Left lung (tissue), 4 donors: ENCODE measurements at regions not wholly inside any gene's neighbourhood (a gene's known extent, or its start where the extent isn't known, plus 50 kb on each side); places are given as distances from the start of the nearest gene placed in this dataset.

Experiments used
- ATAC-seq: fragments of 200-7000 bp; cut with Tn5 transposase; one replicate; pipeline ENCODE4 v1.9.1; 2020; ENCODE audit warnings: moderate library complexity
- DNase-seq, 4 donors: peaks; one replicate each; pipeline ENCODE4 v3.0.0-alpha.2; 2013 to 2020
- H3K27ac ChIP-seq, 2 donors: fragments of 200-600 bp; sonication (generic) in 1 of 2; one replicate each; pipeline versions ENCODE4 v1.5.0 to v1.8.0; 2020 to 2021
- H3K27me3 ChIP-seq, 2 donors: fragments of 200-600 bp; sonication (generic) in 1 of 2; one replicate each; pipeline versions ENCODE4 v1.5.0 to v1.8.0; 2020 to 2021
- H3K36me3 ChIP-seq, 2 donors: fragments of 200-600 bp; sonication (generic) in 1 of 2; one replicate each; pipeline versions ENCODE4 v1.5.0 to v1.8.0; 2020 to 2021
- H3K4me1 ChIP-seq, 2 donors: fragments of 200-600 bp; one replicate each; pipeline ENCODE4 v1.8.0; 2021
- H3K4me3 ChIP-seq, 2 donors: fragments of 200-600 bp; sonication (generic) in 1 of 2; one replicate each; pipeline versions ENCODE4 v1.5.0 to v1.8.0; 2020 to 2021; ENCODE audit warnings: mild to moderate bottlenecking in 1 of 2
- H3K9me3 ChIP-seq, 2 donors: fragments of 200-600 bp; sonication (generic) in 1 of 2; one replicate each; pipeline versions ENCODE4 v1.5.0 to v1.8.0; 2020 to 2021
- CTCF ChIP-seq, 2 donors: fragments of 200-600 bp; sonication (generic) in 1 of 2; IDR thresholded peaks; one replicate each; pipeline versions ENCODE4 v1.5.0 to v1.8.0; 2021; ENCODE audit warnings: antibody characterized with exemption in 2 of 2
- intact Hi-C, 2 donors: fragments of 100-400 bp; cut with DNase I; formaldehyde crosslinking; loops; one replicate each; pipeline versions ENCODE4 v1.11.2 to v1.14.2; 2022
- donor health status: DM: no; HTN: yes; CAD: no.
- donor health status: DM: no; HTN: no; CAD: no.

DNA sequence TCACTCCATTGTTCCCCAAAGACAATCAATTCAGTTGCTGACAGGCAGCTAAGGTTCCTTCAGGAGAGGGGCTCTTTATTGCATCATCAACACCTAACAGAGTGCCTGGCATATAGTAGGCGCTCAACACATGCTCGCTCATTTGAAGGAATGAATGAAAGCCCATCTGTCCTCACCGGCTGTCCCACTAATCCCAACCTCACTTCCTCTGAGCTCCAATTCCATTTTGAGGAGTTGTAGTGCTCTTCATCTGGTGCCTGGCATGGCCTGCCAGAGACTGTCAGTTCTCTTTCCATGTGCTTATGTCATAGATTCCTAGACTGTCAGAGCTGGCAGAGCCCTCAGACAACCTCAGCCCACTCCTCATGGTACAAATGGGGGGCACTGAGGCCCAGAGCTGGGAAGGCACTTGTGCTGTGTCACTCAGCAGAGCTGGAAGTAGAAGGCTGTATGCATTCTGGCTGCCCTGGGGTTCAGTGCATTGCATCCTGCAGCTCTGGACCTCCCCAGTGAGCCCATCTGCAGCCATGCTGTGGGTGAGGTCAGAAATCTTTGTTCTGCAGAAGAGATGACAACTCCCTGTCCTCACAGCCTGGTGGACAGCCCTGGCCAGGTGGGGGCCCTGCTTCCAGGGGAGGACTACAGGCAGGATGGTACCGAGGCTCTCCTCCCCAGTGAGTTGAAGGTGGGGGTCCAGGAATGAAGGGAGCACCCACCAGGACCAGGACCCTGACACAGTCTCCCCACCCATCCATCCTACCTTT, 134.9 kb upstream of the PJA1 start:
- Histone ChIP-seq H3K27ac (no peak overlapping the region), H3K27me3 (peaks cover 3 to 6% of the 10 kb centered on the region in 2 donors), H3K36me3 (no peaks in the 10 kb centered on the region), H3K4me1 (no peaks in the 10 kb centered on the region), H3K4me3 (no peak overlapping the region), H3K9me3 (no peaks in the 10 kb centered on the region)
- TF ChIP-seq CTCF (IDR thresholded peaks at IDR 0.05), result no peak
- DNase-seq (no peak), ATAC-seq (no peak)
- intact Hi-C loops, result no loop called here

DNA sequence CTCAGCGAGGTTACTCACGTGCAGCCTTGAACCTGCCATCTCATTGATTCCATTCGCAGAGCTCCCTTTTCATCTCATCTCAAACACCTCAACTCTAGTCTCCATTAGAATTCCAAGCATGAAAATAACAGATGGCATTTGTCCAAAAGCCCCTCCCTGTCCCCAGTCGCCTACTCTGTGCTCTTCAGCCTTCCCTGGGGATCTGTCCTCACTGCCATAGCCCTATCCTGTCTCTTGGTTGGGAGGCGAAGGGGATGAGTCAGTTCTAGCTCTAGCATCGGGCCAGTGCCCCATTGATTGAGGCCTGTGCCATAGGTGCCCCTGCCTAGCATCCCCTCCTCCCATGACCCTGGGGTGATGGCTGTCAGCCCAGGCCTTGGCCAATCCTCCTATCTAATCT, 134.0 kb upstream of the PJA1 start:
- intact Hi-C loops, result no loop called here
- Histone ChIP-seq H3K4me3 (no peak overlapping the region), H3K36me3 (no peaks in the 10 kb centered on the region), H3K4me1 (no peaks in the 10 kb centered on the region), H3K27me3 (peaks cover 0 to 3% of the 10 kb centered on the region in 2 donors), H3K9me3 (no peaks in the 10 kb centered on the region), H3K27ac (no peak overlapping the region)
- no peak for DNase-seq
- TF ChIP-seq CTCF (IDR thresholded peaks at IDR 0.05), result no peak
- ATAC-seq, result no peak

GRCh38 chrX:69298466-69299140, 133.3 kb upstream of the PJA1 start:
- no peak for DNase-seq
- Histone ChIP-seq H3K36me3 (no peaks in the 10 kb centered on the region), H3K4me3 (no peak overlapping the region), H3K9me3 (no peaks in the 10 kb centered on the region), H3K4me1 (no peaks in the 10 kb centered on the region), H3K27ac (no peak overlapping the region), H3K27me3 (peaks cover 0 to 3% of the 10 kb centered on the region in 2 donors)
- ATAC-seq, result no peak
- intact Hi-C loops, result no loop called here
- TF ChIP-seq CTCF (IDR thresholded peaks at IDR 0.05), result no peak

DNA sequence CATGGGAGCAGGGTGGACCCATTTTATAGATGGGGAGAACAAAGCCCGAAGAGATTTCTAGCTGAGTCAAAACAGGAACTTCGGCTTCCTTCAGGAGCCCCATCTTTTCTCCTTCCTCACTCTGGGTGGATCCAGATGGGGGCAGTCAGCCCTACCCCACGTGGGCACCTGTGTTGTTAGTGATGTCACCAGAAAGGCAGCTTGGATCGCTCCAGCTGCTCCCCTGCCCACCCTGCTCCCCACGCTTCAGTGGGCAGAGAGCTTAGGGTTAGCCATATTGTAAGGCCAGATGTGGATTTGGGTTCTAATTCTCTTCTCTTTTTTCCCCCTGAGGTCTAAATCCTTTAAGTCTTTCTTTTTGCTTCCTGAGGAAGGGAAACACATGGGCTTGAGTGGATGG, 132.3 kb upstream of the PJA1 start:
- H3K27ac ChIP-seq, result no peak overlapping the region
- no peak for TF ChIP-seq CTCF (IDR thresholded peaks at IDR 0.05)
- peaks cover 0 to under 1% of the 10 kb centered on the region in 2 donors for H3K27me3 ChIP-seq
- DNase-seq (no peak), ATAC-seq (no peak)
- intact Hi-C loops, result no loop called here
- H3K9me3 ChIP-seq, result no peaks in the 10 kb centered on the region
- no peaks in the 10 kb centered on the region for H3K4me1 ChIP-seq
- no peak overlapping the region for H3K4me3 ChIP-seq
- no peaks in the 10 kb centered on the region for H3K36me3 ChIP-seq

- Histone ChIP-seq H3K27ac (no peak overlapping the region), H3K36me3 (no peaks in the 10 kb centered on the region), H3K4me1 (no peaks in the 10 kb centered on the region), H3K27me3 (no peaks in the 10 kb centered on the region), H3K4me3 (no peak overlapping the region), H3K9me3 (no peaks in the 10 kb centered on the region)
- DNase-seq (no peak), ATAC-seq (no peak)
- no peak for TF ChIP-seq CTCF (IDR thresholded peaks at IDR 0.05)
- intact Hi-C loops, result no loop called here
These were observed 128.7 kb upstream of the PJA1 start for GRCh38 chrX:69293776-69294601.
